H9 (cell line): ENCODE measurements at regions not wholly inside any gene's neighbourhood (a gene's known extent, or its start where the extent isn't known, plus 50 kb on each side); places are given as distances from the start of the nearest gene placed in this dataset.

Experiments
- DNase-seq: peaks from one replicate; pipeline ENCODE4 v3.0.0-alpha.2; 2017
- H2AFZ ChIP-seq: one replicate; pipeline ENCODE4 v1.6.1; 2013; ENCODE audit warnings: mild to moderate bottlenecking, low read length, control low read depth, moderate library complexity
- H2AK5ac ChIP-seq: 2 replicates; pipeline ENCODE4 v1.6.1; 2013; ENCODE audit warnings: low read length, control low read depth, mixed read lengths; ENCODE audit not compliant: insufficient read length
- H2BK120ac ChIP-seq: one replicate; pipeline ENCODE4 v1.6.1; 2013; ENCODE audit warnings: low read depth, mild to moderate bottlenecking, low read length, control low read depth, inconsistent platforms; ENCODE audit not compliant: poor library complexity, severe bottlenecking
- H2BK12ac ChIP-seq: 2 replicates; pipeline ENCODE4 v1.6.1; 2013; ENCODE audit warnings: low read length, control low read depth, mixed read lengths, low read depth; ENCODE audit not compliant: insufficient read length
- H2BK15ac ChIP-seq: 2 replicates; pipeline ENCODE4 v1.6.1; 2013; ENCODE audit warnings: low read depth, low read length, control low read depth
- H2BK20ac ChIP-seq: one replicate; pipeline ENCODE4 v1.6.1; 2013; ENCODE audit warnings: low read depth, mild to moderate bottlenecking, low read length, control low read depth, inconsistent platforms; ENCODE audit not compliant: poor library complexity, severe bottlenecking
- H2BK5ac ChIP-seq: 2 replicates; pipeline ENCODE4 v1.6.1; 2013; ENCODE audit warnings: low read length, control low read depth, mixed read lengths; ENCODE audit not compliant: insufficient read length
- H3K14ac ChIP-seq: 2 replicates; pipeline ENCODE4 v1.6.1; 2013; ENCODE audit warnings: low read length, control low read depth; ENCODE audit not compliant: insufficient read depth
- H3K18ac ChIP-seq: 2 replicates; pipeline ENCODE4 v1.6.1; 2013; ENCODE audit warnings: low read depth, mild to moderate bottlenecking, mixed read lengths, low read length, control low read depth; ENCODE audit not compliant: insufficient read length
- H3K23ac ChIP-seq: 2 replicates; pipeline ENCODE4 v1.6.1; 2013; ENCODE audit warnings: low read length, control low read depth, mixed read lengths, low read depth; ENCODE audit not compliant: insufficient read length
- H3K23me2 ChIP-seq: 2 replicates; pipeline ENCODE4 v1.6.1; 2013; ENCODE audit warnings: low read depth, mild to moderate bottlenecking, mixed read lengths, low read length, control low read depth; ENCODE audit not compliant: insufficient read length, poor library complexity, severe bottlenecking
- H3K27ac ChIP-seq: 2 replicates; pipeline ENCODE4 v1.5.1; 2013; ENCODE audit warnings: low read length, control low read depth, mixed read lengths, low read depth; ENCODE audit not compliant: insufficient read length
- H3K27me3 ChIP-seq: 2 replicates; pipeline ENCODE4 v1.6.1; 2013; ENCODE audit warnings: low read length, control low read depth, inconsistent platforms; ENCODE audit not compliant: insufficient read depth
- H3K4ac ChIP-seq: 2 replicates; pipeline ENCODE4 v1.6.1; 2013; ENCODE audit warnings: low read depth, mild to moderate bottlenecking, control low read depth, inconsistent platforms, low read length, moderate library complexity
- H3K4me1 ChIP-seq: 2 replicates; pipeline ENCODE4 v1.6.1; 2013; ENCODE audit warnings: low read length, control low read depth, inconsistent platforms; ENCODE audit not compliant: insufficient read depth
- H3K4me2 ChIP-seq: 2 replicates; pipeline ENCODE4 v1.6.1; 2013; ENCODE audit warnings: low read length, control low read depth, mixed read lengths; ENCODE audit not compliant: insufficient read length, insufficient read depth
- H3K56ac ChIP-seq: 2 replicates; pipeline ENCODE4 v1.6.1; 2013; ENCODE audit warnings: low read depth, mild to moderate bottlenecking, mixed read lengths, low read length, control low read depth; ENCODE audit not compliant: insufficient read length
- H3K79me1 ChIP-seq: 2 replicates; pipeline ENCODE4 v1.6.1; 2013; ENCODE audit warnings: low read depth, mild to moderate bottlenecking, moderate library complexity, low read length, control low read depth, inconsistent platforms; ENCODE audit not compliant: insufficient read depth, poor library complexity, severe bottlenecking
- H3K79me2 ChIP-seq: 2 replicates; pipeline ENCODE4 v1.6.1; 2013; ENCODE audit warnings: low read length, control low read depth, inconsistent platforms; ENCODE audit not compliant: insufficient read depth
- H3K9ac ChIP-seq: 2 replicates; pipeline ENCODE4 v1.6.1; 2013; ENCODE audit warnings: low read length, control low read depth, mixed read lengths; ENCODE audit not compliant: insufficient read length; ENCODE audit errors: extremely low read depth
- H3K9me3 ChIP-seq: one replicate; pipeline ENCODE4 v1.6.1; 2013; ENCODE audit warnings: low read depth, low read length, inconsistent platforms; ENCODE audit not compliant: control insufficient read depth
- H3T11ph ChIP-seq: one replicate; pipeline ENCODE4 v1.6.1; 2013; ENCODE audit warnings: mild to moderate bottlenecking, low read length, control low read depth, inconsistent platforms
- H4K20me1 ChIP-seq: one replicate; pipeline ENCODE4 v1.6.1; 2013; ENCODE audit not compliant: control insufficient read depth, insufficient read length, insufficient read depth
- H4K5ac ChIP-seq: 2 replicates; pipeline ENCODE4 v1.6.1; 2013; ENCODE audit warnings: low read depth, mild to moderate bottlenecking, mixed read lengths, low read length, control low read depth; ENCODE audit not compliant: insufficient read length
- H4K8ac ChIP-seq: replicated peaks from 2 replicates; pipeline ENCODE4 v1.6.1; 2013; ENCODE audit warnings: low read length, control low read depth, mixed read lengths, low read depth; ENCODE audit not compliant: insufficient read length
- H4K91ac ChIP-seq: 2 replicates; pipeline ENCODE4 v1.6.1; 2013; ENCODE audit warnings: low read depth, mild to moderate bottlenecking, moderate library complexity, mixed read lengths, low read length, control low read depth; ENCODE audit not compliant: insufficient read length
- H3K27ac Mint-ChIP-seq, 3 experiments: 2 replicates in 2 of 3; 3 replicates in 1 of 3; pipeline ENCODE4 v1.8.0; 2020 to 2021; ENCODE audit warnings: mixed read lengths in 3 of 3, mild to moderate bottlenecking in 1 of 3, moderate library complexity in 1 of 3
- H3K27me3 Mint-ChIP-seq: 2 replicates; pipeline ENCODE4 v1.8.0; 2021; ENCODE audit warnings: low read depth, mild to moderate bottlenecking, moderate library complexity, mixed read lengths
- H3K36me3 Mint-ChIP-seq, 3 experiments: 2 replicates in 2 of 3; 3 replicates in 1 of 3; pipeline ENCODE4 v1.8.0; 2020 to 2021; ENCODE audit warnings: low read depth in 3 of 3, mixed read lengths in 3 of 3; ENCODE audit not compliant: insufficient read depth in 1 of 3
- H3K4me1 Mint-ChIP-seq, 2 experiments: 2 replicates each; pipeline ENCODE4 v1.8.0; 2020; ENCODE audit warnings: mixed read lengths in 2 of 2
- H3K4me3 Mint-ChIP-seq, 2 experiments: 2 replicates in 1 of 2; 3 replicates in 1 of 2; pipeline ENCODE4 v1.8.0; 2020 to 2021; ENCODE audit warnings: mild to moderate bottlenecking in 2 of 2, mixed read lengths in 2 of 2, moderate library complexity in 1 of 2
- H3K9me3 Mint-ChIP-seq, 2 experiments: 2 replicates in 1 of 2; 3 replicates in 1 of 2; pipeline ENCODE4 v1.8.0; 2020; ENCODE audit warnings: mild to moderate bottlenecking in 2 of 2, mixed read lengths in 2 of 2, moderate library complexity in 1 of 2
- WGBS: extraction: QIAGEN DNeasy Blood & Tissue Kit; methylation state at CpG from one replicate; pipeline ENCODE4 v1.1.7; 2013; ENCODE audit warnings: missing lambda C conversion rate, low lambda C conversion rate, mixed read lengths; ENCODE audit not compliant: insufficient read length; ENCODE audit errors: extremely low coverage; 5-methylcytosine and 5-hydroxymethylcytosine counted together
- TF ChIP-seq, protein P1 (sequence below): fragments of 200-600 bp; sonication (generic); conservative IDR thresholded peaks from 3 replicates; pipeline ENCODE4 v1.8.0; 2021; ENCODE audit warnings: antibody characterized with exemption, mild to moderate bottlenecking

GRCh38 chr6:77092971-77093370 lies 370.3 kb downstream of the HTR1B start:
- H3K27ac ChIP-seq, result no peak overlapping the region
- H3K4me2 ChIP-seq, result no peak overlapping the region
- no peaks in the 10 kb centered on the region for H3K27me3 ChIP-seq
- H3K79me2 ChIP-seq, result no peaks in the 10 kb centered on the region
- H3K18ac ChIP-seq, result no peak overlapping the region
- no peaks in the 10 kb centered on the region for H4K20me1 ChIP-seq
- H2BK12ac ChIP-seq, result no peak overlapping the region
- no peak overlapping the region for H2BK5ac ChIP-seq
- no peak overlapping the region for H2BK20ac ChIP-seq
- H3K9ac ChIP-seq, result no peak overlapping the region
- Mint-ChIP-seq H3K4me1 (peaks cover 11 to 12% of the 10 kb centered on the region in 2 experiments), H3K27me3 (no peaks in the 10 kb centered on the region), H3K4me3 (no peak overlapping the region), H3K9me3 (no peaks in the 10 kb centered on the region; a peak in 1 of 5 replicates), H3K36me3 (no peaks in the 10 kb centered on the region; a peak in 1 of 7 replicates), H3K27ac (no peak overlapping the region)
- H2AK5ac ChIP-seq, result no peak overlapping the region
- no peaks in the 10 kb centered on the region for H3K23me2 ChIP-seq
- H2AFZ ChIP-seq, result no peak overlapping the region
- no CpG with 5 or more reads among the region's 1 CpG for WGBS
- no peak overlapping the region for H2BK15ac ChIP-seq
- H4K8ac ChIP-seq, result no peak overlapping the region
- TF ChIP-seq, protein P1, sequence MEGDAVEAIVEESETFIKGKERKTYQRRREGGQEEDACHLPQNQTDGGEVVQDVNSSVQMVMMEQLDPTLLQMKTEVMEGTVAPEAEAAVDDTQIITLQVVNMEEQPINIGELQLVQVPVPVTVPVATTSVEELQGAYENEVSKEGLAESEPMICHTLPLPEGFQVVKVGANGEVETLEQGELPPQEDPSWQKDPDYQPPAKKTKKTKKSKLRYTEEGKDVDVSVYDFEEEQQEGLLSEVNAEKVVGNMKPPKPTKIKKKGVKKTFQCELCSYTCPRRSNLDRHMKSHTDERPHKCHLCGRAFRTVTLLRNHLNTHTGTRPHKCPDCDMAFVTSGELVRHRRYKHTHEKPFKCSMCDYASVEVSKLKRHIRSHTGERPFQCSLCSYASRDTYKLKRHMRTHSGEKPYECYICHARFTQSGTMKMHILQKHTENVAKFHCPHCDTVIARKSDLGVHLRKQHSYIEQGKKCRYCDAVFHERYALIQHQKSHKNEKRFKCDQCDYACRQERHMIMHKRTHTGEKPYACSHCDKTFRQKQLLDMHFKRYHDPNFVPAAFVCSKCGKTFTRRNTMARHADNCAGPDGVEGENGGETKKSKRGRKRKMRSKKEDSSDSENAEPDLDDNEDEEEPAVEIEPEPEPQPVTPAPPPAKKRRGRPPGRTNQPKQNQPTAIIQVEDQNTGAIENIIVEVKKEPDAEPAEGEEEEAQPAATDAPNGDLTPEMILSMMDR, result no peak
- no peak overlapping the region for H3K56ac ChIP-seq
- no peak overlapping the region for H3K23ac ChIP-seq
- no peak overlapping the region for H2BK120ac ChIP-seq
- H3K4me1 ChIP-seq, result no peaks in the 10 kb centered on the region
- no peak for DNase-seq
- no peak overlapping the region for H3T11ph ChIP-seq
- no peak overlapping the region for H4K91ac ChIP-seq
- H3K9me3 ChIP-seq, result no peaks in the 10 kb centered on the region
- H4K5ac ChIP-seq, result no peak overlapping the region
- H3K4ac ChIP-seq, result no peak overlapping the region
- no peak overlapping the region for H3K14ac ChIP-seq
- no peaks in the 10 kb centered on the region for H3K79me1 ChIP-seq
